ENCODE measurements at regions not wholly inside any gene's neighbourhood (a gene's known extent, or its start where the extent isn't known, plus 50 kb on each side); places are given as distances from the start of the nearest gene placed in this dataset.

- Histone ChIP-seq H3K79me2 (ENCODE audit: control insufficient read depth, insufficient read depth, low read length) (no peaks in the 10 kb centered on the region), H3K4me3 (replicated peaks in 1 of 4; ENCODE audit: control extremely low read depth in 1 of 4, insufficient read depth in 1 of 4, low read depth in 3 of 4, low read length in 4 of 4) (no peak overlapping the region), H3K9me3 (ENCODE audit: control insufficient read depth, insufficient read depth, low read depth, low read length) (peaks cover 1% of the 10 kb centered on the region), H3K27me3 (ENCODE audit: control insufficient read depth, insufficient read depth, low read length) (no peaks in the 10 kb centered on the region), H2AFZ (ENCODE audit: low read length) (no peak overlapping the region), H3K9ac (ENCODE audit: insufficient read depth, low read length) (no peak overlapping the region), H3K4me2 (ENCODE audit: extremely low read depth, insufficient read depth, low read length) (no peak overlapping the region), H3K4me1 (ENCODE audit: control insufficient read depth, extremely low read depth, insufficient read depth, low read length) (no peaks in the 10 kb centered on the region), H4K20me1 (ENCODE audit: control insufficient read depth, extremely low read depth, insufficient read depth, low read length) (no peaks in the 10 kb centered on the region), H3K36me3 (ENCODE audit: control insufficient read depth, insufficient read depth, low read length) (no peaks in the 10 kb centered on the region), H3K27ac (ENCODE audit: insufficient read depth, low read length) (no peak overlapping the region)
- TF ChIP-seq EZH2 (IDR thresholded peaks at IDR 0.05; ENCODE audit: low read length, missing control alignments) (no peak), CTCF (conservative IDR thresholded peaks at IDR 0.05 in 1 of 2, IDR thresholded peaks at IDR 0.05 in 1 of 2; ENCODE audit: low read depth in 1 of 2, low read length in 2 of 2) (no peak)
- no peak for DNase-seq (ENCODE audit: low read depth in 2 of 2)
These were observed 129.1 kb downstream of the C16orf95 start for GRCh38 chr16:87188104-87188503.

GRCh38 chr16:87189426-87189825 is 127.8 kb downstream of the C16orf95 start:
- peaks cover 1% of the 10 kb centered on the region for H3K9me3 ChIP-seq (ENCODE audit: control insufficient read depth, insufficient read depth, low read depth, low read length)

More at GRCh38 chr16:87189426-87189825, 127.8 kb downstream of the C16orf95 start:
- no peak overlapping the region for H3K4me3 ChIP-seq (replicated peaks in 1 of 4; ENCODE audit: control extremely low read depth in 1 of 4, insufficient read depth in 1 of 4, low read depth in 3 of 4, low read length in 4 of 4)
- H3K27me3 ChIP-seq (ENCODE audit: control insufficient read depth, insufficient read depth, low read length), result no peaks in the 10 kb centered on the region
- no peaks in the 10 kb centered on the region for H3K36me3 ChIP-seq (ENCODE audit: control insufficient read depth, insufficient read depth, low read length)
- H3K9ac ChIP-seq (ENCODE audit: insufficient read depth, low read length), result no peak overlapping the region
- TF ChIP-seq CTCF (conservative IDR thresholded peaks at IDR 0.05 in 1 of 2, IDR thresholded peaks at IDR 0.05 in 1 of 2; ENCODE audit: low read depth in 1 of 2, low read length in 2 of 2), result no peak
- TF ChIP-seq EZH2 (IDR thresholded peaks at IDR 0.05; ENCODE audit: low read length, missing control alignments), result no peak
- H4K20me1 ChIP-seq (ENCODE audit: control insufficient read depth, extremely low read depth, insufficient read depth, low read length), result no peaks in the 10 kb centered on the region
- DNase-seq (ENCODE audit: low read depth in 2 of 2), result no peak
- H3K27ac ChIP-seq (ENCODE audit: insufficient read depth, low read length), result no peak overlapping the region
- H3K79me2 ChIP-seq (ENCODE audit: control insufficient read depth, insufficient read depth, low read length), result no peaks in the 10 kb centered on the region
- H2AFZ ChIP-seq (ENCODE audit: low read length), result no peak overlapping the region
- H3K4me1 ChIP-seq (ENCODE audit: control insufficient read depth, extremely low read depth, insufficient read depth, low read length), result no peaks in the 10 kb centered on the region
- H3K4me2 ChIP-seq (ENCODE audit: extremely low read depth, insufficient read depth, low read length), result no peak overlapping the region
